Heart left ventricle (tissue), 13 donors: ENCODE measurements at regions not wholly inside any gene's neighbourhood (a gene's known extent, or its start where the extent isn't known, plus 50 kb on each side); places are given as distances from the start of the nearest gene placed in this dataset.

ENCODE experiments used
- CTCF ChIP-seq, 12 donors: fragments of 200-600 bp; sonication (generic) in 4 of 12; IDR thresholded peaks; one replicate each; pipeline versions ENCODE4 v1.5.0 to v1.8.0; 2018 to 2022; ENCODE audit warnings: antibody characterized with exemption in 12 of 12, mild to moderate bottlenecking in 5 of 12
- POLR2A ChIP-seq, 2 donors: fragments of 450-650 bp; IDR thresholded peaks; one replicate each; pipeline ENCODE4 v1.6.1; 2017; ENCODE audit warnings: antibody characterized with exemption in 2 of 2, mild to moderate bottlenecking in 2 of 2, moderate library complexity in 2 of 2
- donor health status: ischemic (EF 13 %, LVEDD 7.1; RV severe dilation, severe dysfunction).
- donor health status: DM: no; HTN: yes; CAD: no.
- donor health status: DM: no; HTN: no; CAD: no.
- donor health status: ischemic (EF 25% LVEDD 6.9; RV normal size, moderate dysfunction).
- donor health status: ischemic (EF 25% LVEDD 5.7; RV mildly dilated, moderate dysfunction).
- donor health status: ischemic (EF 35%, LVEDD 5.7; RV mildly dilated, moderate dysfunction).
- donor health status: nonischemic (EF 11% LVEDD 7.7; RV severe dilation, severe dysfunction).
- donor health status: DM: yes; HTN: yes; CAD: no.
- donor health status: PGD.
- donor health status: ischemic (EF 29% LVEDD 5.4; RV normal size, mild dysfunction).
- donor health status: nonischemic (EF 23%, LVEDD 6.1; RV moderate dilation, normal function).

DNA sequence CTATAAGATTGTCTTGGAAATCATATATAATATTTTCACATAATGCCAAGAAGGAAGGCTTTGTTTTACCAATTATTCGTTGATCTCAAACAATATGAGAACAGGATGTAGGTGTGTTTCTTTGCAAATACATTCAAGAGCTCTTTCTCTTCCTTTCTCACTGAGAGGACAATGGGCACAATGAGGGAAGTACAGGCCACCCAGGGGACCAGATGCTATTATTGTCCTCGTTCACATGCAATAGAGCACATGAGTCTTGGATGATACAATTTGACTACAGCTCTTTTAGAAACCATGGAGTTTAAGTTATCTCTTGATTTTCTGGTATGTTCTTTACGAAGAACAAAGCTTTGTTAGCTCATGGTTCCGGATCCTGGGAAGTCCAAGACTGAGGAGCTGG, 323.7 kb upstream of the KLF6 start:
- TF ChIP-seq POLR2A (IDR thresholded peaks at IDR 0.05) (no peak), CTCF (IDR thresholded peaks at IDR 0.05) (no peak)
